BE2C (cell line): ENCODE measurements at regions not wholly inside any gene's neighbourhood (a gene's known extent, or its start where the extent isn't known, plus 50 kb on each side); places are given as distances from the start of the nearest gene placed in this dataset.

Experiments
- DNase-seq: peaks from one replicate; pipeline ENCODE4 v3.0.0-alpha.2; 2020
- H3K27me3 ChIP-seq: fragments of 250-450 bp; sonication (Bioruptor Pico); 2 replicates; pipeline ENCODE4 v1.5.1; 2020; ENCODE audit warnings: mild to moderate bottlenecking
- H3K36me3 ChIP-seq: fragments of 250-450 bp; sonication (Bioruptor Pico); 2 replicates; pipeline ENCODE4 v1.5.1; 2020; ENCODE audit warnings: mild to moderate bottlenecking
- H3K4me1 ChIP-seq: fragments of 250-450 bp; sonication (Bioruptor Pico); 2 replicates; pipeline ENCODE4 v1.5.1; 2020
- H3K4me3 ChIP-seq: 2 replicates; pipeline ENCODE4 v1.5.1; 2011; ENCODE audit warnings: low read depth, low read length
- H3K9me3 ChIP-seq: fragments of 250-450 bp; sonication (Bioruptor Pico); 2 replicates; pipeline ENCODE4 v1.5.1; 2020
- TF ChIP-seq, protein P1 (sequence below): IDR thresholded peaks from 2 replicates; pipeline ENCODE4 v1.5.1; 2012; ENCODE audit warnings: mild to moderate bottlenecking, low read depth, low read length

DNA sequence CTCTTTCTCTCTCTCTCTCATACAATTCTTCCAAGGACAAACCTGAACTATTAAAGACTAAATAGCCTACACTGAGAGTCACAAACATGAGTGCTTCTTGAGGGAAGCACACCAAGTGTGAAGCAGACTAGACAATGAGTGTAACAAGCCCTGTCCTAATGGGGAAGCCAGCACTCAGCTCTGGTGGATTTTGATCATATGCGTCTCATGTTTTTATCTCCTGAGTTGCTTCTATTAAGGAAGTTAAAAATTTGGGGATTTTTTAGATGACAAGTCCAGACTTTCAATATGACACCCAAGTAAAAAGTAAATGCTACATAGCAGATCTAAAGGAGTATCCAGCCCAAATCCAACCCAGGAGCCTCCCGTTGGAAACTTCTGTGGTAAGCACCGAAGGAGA, 437.8 kb downstream of the RFC3 start:
- Histone ChIP-seq H3K36me3 (no peaks in the 10 kb centered on the region), H3K9me3 (no peaks in the 10 kb centered on the region), H3K4me3 (no peak overlapping the region), H3K27me3 (no peaks in the 10 kb centered on the region), H3K4me1 (no peaks in the 10 kb centered on the region)
- DNase-seq = no peak
- TF ChIP-seq, protein P1, sequence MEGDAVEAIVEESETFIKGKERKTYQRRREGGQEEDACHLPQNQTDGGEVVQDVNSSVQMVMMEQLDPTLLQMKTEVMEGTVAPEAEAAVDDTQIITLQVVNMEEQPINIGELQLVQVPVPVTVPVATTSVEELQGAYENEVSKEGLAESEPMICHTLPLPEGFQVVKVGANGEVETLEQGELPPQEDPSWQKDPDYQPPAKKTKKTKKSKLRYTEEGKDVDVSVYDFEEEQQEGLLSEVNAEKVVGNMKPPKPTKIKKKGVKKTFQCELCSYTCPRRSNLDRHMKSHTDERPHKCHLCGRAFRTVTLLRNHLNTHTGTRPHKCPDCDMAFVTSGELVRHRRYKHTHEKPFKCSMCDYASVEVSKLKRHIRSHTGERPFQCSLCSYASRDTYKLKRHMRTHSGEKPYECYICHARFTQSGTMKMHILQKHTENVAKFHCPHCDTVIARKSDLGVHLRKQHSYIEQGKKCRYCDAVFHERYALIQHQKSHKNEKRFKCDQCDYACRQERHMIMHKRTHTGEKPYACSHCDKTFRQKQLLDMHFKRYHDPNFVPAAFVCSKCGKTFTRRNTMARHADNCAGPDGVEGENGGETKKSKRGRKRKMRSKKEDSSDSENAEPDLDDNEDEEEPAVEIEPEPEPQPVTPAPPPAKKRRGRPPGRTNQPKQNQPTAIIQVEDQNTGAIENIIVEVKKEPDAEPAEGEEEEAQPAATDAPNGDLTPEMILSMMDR = no peak

DNA sequence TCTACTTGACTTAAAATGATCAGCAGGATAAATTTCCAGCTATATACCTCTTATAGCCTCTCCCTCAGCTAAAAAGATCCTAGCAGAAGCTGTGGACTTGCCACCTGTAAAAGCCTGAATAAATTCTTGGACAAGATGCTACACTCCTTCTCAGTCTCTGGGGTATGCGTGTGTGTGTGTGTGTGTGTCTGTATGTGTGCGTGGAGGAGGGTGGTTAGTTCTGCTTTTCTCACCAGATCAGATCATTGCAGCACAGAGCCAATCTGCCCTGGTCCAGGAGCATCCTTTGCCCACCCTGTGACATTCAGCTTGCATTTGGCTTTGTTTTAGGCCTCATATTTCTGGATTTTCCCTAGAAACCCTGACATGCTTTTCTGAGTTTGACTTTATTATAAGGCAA, 438.3 kb downstream of the RFC3 start:
- Histone ChIP-seq H3K9me3 (no peaks in the 10 kb centered on the region), H3K4me1 (no peaks in the 10 kb centered on the region), H3K4me3 (no peak overlapping the region), H3K27me3 (no peaks in the 10 kb centered on the region), H3K36me3 (no peaks in the 10 kb centered on the region)
- TF ChIP-seq, protein P1 = no peak
- no peak for DNase-seq

DNA sequence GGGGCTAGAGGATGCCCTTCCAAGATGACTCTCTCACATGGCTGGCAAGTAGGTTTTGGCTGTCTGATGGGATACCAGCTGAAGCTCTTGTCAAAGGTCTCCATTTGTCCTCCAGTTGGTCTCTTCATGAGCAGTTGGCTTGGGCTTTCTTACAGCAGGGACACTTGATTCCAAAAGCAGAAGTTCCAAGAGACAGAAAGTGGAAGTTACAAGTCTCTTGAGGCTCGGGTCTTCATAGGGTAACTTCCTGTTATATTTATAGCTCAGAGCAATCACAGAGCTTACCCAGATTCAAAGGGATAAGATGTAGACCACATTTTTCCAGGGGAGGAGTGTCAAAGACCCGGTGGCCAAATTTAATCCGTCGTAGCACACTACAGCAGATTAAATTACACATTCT, 440.0 kb downstream of the RFC3 start:
- no peaks in the 10 kb centered on the region for H3K4me1 ChIP-seq
- no peaks in the 10 kb centered on the region for H3K36me3 ChIP-seq
- TF ChIP-seq, protein P1 = no peak
- DNase-seq = no peak
- H3K4me3 ChIP-seq = no peak overlapping the region
- no peaks in the 10 kb centered on the region for H3K9me3 ChIP-seq
- no peaks in the 10 kb centered on the region for H3K27me3 ChIP-seq

DNA sequence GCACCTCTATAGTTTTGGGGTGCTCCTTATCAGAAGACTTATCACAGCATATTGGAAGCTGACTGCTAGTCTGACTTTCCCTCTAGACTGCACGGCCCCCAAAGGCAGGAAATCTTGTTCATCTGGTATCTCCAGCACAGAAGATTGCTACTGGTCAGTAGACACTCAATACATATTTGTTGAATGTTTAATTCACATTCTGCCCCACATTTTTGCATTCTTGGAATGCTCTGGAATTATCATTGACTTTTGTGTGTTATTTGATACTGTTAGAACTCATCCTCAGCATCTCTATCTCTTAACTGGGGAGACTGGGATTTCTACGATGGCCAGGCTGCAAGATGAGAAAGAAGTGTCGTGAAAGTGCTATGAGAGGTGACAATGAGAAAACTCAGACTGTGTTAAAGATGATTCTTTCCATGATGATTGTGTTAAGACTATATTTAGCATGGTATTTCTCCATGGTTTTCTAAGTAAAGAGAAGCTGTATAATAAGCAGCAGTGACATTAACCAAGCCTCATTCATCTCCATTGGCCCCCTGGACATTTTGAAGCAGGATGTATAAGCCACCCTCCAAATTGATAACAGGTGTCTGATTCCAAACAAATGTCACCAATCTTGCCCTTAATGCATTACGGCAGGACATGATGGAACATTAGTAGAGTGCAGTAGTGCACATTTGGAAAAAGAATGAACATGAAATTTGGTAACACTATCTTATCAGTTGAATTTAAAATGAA, 440.9 kb downstream of the RFC3 start:
- Histone ChIP-seq H3K4me1 (no peaks in the 10 kb centered on the region), H3K9me3 (no peaks in the 10 kb centered on the region), H3K36me3 (no peaks in the 10 kb centered on the region), H3K4me3 (no peak overlapping the region), H3K27me3 (no peaks in the 10 kb centered on the region)
- TF ChIP-seq, protein P1 = no peak
- no peak for DNase-seq

- Histone ChIP-seq H3K4me3 (no peak overlapping the region), H3K36me3 (no peaks in the 10 kb centered on the region), H3K9me3 (no peaks in the 10 kb centered on the region), H3K4me1 (peaks cover 7% of the 10 kb centered on the region), H3K27me3 (no peaks in the 10 kb centered on the region)
- no peak for DNase-seq
- TF ChIP-seq, protein P1 = no peak
Observed at GRCh38 chr13:34263681-34264080, 445.7 kb downstream of the RFC3 start.

GRCh38 chr13:34265046-34265679, 447.2 kb downstream of the RFC3 start:
- no peaks in the 10 kb centered on the region; the same call in 1 of the 2 replicates for H3K27me3 ChIP-seq
- DNase-seq = no peak
- H3K4me1 ChIP-seq = peaks cover 17% of the 10 kb centered on the region
- TF ChIP-seq, protein P1 = no peak
- no peak overlapping the region for H3K4me3 ChIP-seq
- no peaks in the 10 kb centered on the region for H3K9me3 ChIP-seq
- no peaks in the 10 kb centered on the region for H3K36me3 ChIP-seq
